Activated T-cell treated with anti-CD3 and anti-CD28 coated beads, Interleukin-2, amount 50 U/mL, for 4 hours (primary cell): ENCODE measurements at regions not wholly inside any gene's neighbourhood (a gene's known extent, or its start where the extent isn't known, plus 50 kb on each side); places are given as distances from the start of the nearest gene placed in this dataset.

Source experiments
- ATAC-seq, 2 donors: fragments of 200-7000 bp; cut with Tn5 transposase; one replicate each; pipeline ENCODE4 v1.10.0; 2021
- DNase-seq: peaks from one replicate; pipeline ENCODE4 v3.0.0-alpha.2; 2020
- H3K27me3 Mint-ChIP-seq: one replicate; pipeline ENCODE4 v1.8.0; 2021; ENCODE audit warnings: low read depth, mixed read lengths
- H3K36me3 Mint-ChIP-seq: one replicate; pipeline ENCODE4 v1.8.0; 2022; ENCODE audit warnings: mixed read lengths; ENCODE audit not compliant: insufficient read depth
- H3K4me1 Mint-ChIP-seq: one replicate; pipeline ENCODE4 v1.8.0; 2021; ENCODE audit warnings: low read depth, mixed read lengths
- H3K4me3 Mint-ChIP-seq: one replicate; pipeline ENCODE4 v1.8.0; 2021; ENCODE audit warnings: mild to moderate bottlenecking, moderate library complexity, mixed read lengths
- H3K9me3 Mint-ChIP-seq: one replicate; pipeline ENCODE4 v1.8.0; 2021; ENCODE audit warnings: mixed read lengths

- Mint-ChIP-seq H3K27me3 (peaks cover 5% of the 10 kb centered on the region), H3K4me3 (no peak overlapping the region), H3K4me1 (no peaks in the 10 kb centered on the region), H3K9me3 (no peaks in the 10 kb centered on the region), H3K36me3 (no peaks in the 10 kb centered on the region)
- ATAC-seq: no peak
- DNase-seq: no peak
These were observed 378.9 kb upstream of the CITED2 start for GRCh38 chr6:139753198-139753861.

DNA sequence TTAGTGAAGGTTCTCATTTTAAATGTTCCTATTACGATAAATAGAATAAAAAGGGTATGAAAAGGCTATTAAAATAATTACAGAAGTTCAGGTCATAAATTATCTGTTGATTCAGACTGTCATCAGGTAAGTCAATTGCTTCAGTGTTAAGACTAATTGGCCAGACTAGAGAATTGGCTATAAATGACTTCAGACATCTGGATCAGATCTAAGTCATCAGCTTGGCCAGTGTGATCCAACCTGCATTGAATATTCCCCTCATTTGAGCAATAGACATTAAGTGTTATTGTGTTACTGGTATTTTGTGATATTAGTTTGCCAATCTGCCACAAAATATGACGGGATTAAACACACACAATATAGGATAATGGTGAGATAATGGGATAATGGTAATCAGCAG is 377.6 kb upstream of the CITED2 start:
- no peaks in the 10 kb centered on the region for H3K36me3 Mint-ChIP-seq
- DNase-seq: no peak
- H3K4me3 Mint-ChIP-seq: no peak overlapping the region
- H3K9me3 Mint-ChIP-seq: no peaks in the 10 kb centered on the region
- no peaks in the 10 kb centered on the region for H3K27me3 Mint-ChIP-seq
- no peak for ATAC-seq
- H3K4me1 Mint-ChIP-seq: no peaks in the 10 kb centered on the region

GRCh38 chr6:139751179-139751578 is 376.7 kb upstream of the CITED2 start:
- no peak for ATAC-seq
- H3K4me3 Mint-ChIP-seq: no peak overlapping the region
- H3K9me3 Mint-ChIP-seq: no peaks in the 10 kb centered on the region
- no peak for DNase-seq
- no peaks in the 10 kb centered on the region for H3K27me3 Mint-ChIP-seq
- no peaks in the 10 kb centered on the region for H3K4me1 Mint-ChIP-seq
- H3K36me3 Mint-ChIP-seq: no peaks in the 10 kb centered on the region

GRCh38 chr6:139748353-139749146 is 374.1 kb upstream of the CITED2 start:
- Mint-ChIP-seq H3K4me1 (no peaks in the 10 kb centered on the region), H3K27me3 (no peaks in the 10 kb centered on the region), H3K9me3 (no peaks in the 10 kb centered on the region), H3K36me3 (no peaks in the 10 kb centered on the region), H3K4me3 (no peak overlapping the region)
- ATAC-seq (no peak), DNase-seq (no peak)

DNA sequence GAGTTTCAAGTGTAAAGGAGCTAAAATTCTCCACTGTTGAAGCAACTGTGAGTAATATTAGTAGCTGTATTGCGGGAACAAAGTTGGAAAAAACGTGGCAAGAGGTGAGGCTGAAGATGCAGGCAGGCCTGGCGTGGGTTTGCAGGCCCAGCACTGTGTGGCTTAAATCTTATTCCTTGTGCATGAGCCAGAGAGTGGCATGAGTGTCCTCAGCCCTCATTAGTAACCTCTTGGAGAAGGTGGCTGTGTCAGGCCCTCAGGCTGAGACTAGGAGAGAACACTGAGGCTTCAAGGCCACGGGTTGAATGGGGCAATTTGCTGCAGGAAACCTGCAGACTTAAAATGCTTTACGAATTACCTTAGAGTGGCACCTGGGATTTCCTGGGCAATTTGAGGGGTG is 372.7 kb upstream of the CITED2 start:
- Mint-ChIP-seq H3K27me3 (no peaks in the 10 kb centered on the region), H3K4me3 (no peak overlapping the region), H3K9me3 (no peaks in the 10 kb centered on the region), H3K36me3 (no peaks in the 10 kb centered on the region), H3K4me1 (no peaks in the 10 kb centered on the region)
- ATAC-seq: no peak
- no peak for DNase-seq

GRCh38 chr6:139744891-139745290 is 370.4 kb upstream of the CITED2 start:
- no peak for ATAC-seq
- no peak for DNase-seq
- Mint-ChIP-seq H3K27me3 (peaks cover 3% of the 10 kb centered on the region), H3K9me3 (no peaks in the 10 kb centered on the region), H3K4me1 (no peaks in the 10 kb centered on the region), H3K4me3 (no peak overlapping the region), H3K36me3 (no peaks in the 10 kb centered on the region)

GRCh38 chr6:139743664-139744437 is 369.4 kb upstream of the CITED2 start:
- no peak for DNase-seq
- no peaks in the 10 kb centered on the region for H3K4me1 Mint-ChIP-seq
- ATAC-seq: no peak
- no peaks in the 10 kb centered on the region for H3K9me3 Mint-ChIP-seq
- no peaks in the 10 kb centered on the region for H3K36me3 Mint-ChIP-seq
- H3K4me3 Mint-ChIP-seq: no peak overlapping the region
- peaks cover 3% of the 10 kb centered on the region for H3K27me3 Mint-ChIP-seq

- H3K9me3 Mint-ChIP-seq: no peaks in the 10 kb centered on the region
- H3K27me3 Mint-ChIP-seq: peaks cover 3% of the 10 kb centered on the region
- no peaks in the 10 kb centered on the region for H3K4me1 Mint-ChIP-seq
- ATAC-seq (no peak), DNase-seq (no peak)
- H3K36me3 Mint-ChIP-seq: no peaks in the 10 kb centered on the region
- no peak overlapping the region for H3K4me3 Mint-ChIP-seq
These were observed 368.2 kb upstream of the CITED2 start for GRCh38 chr6:139742671-139743070.

DNA sequence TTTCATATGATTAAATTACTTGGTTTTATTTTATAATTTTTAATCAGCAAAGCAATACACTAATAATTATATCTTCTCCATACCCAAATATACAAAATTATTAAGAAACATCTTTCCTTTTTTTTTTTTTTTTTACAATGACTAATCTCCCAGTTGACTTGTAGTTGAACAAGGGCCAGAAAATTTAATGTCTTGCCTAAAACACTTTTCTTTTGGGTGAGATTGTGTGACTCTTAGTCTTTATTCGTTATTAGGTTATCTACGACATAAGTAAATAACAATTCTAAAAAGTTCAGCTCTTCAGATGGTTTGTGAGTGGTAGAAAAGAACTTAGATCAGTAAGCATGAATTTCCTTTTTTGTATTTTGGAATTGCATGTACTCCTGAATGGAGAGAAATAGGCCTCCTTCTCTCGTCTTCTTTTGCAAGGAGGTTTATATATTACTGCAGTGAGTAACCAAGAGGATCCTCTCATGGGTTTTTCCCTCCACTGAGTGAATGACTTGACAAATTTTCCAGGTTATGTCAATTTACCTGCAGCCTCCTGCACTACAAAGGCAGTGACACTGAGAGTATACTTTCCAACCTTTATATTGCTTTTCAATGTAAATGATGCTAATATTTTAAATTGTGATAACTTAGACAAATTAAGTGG is 364.5 kb upstream of the CITED2 start:
- H3K27me3 Mint-ChIP-seq: peaks cover 8% of the 10 kb centered on the region
- no peaks in the 10 kb centered on the region for H3K4me1 Mint-ChIP-seq
- DNase-seq (no peak), ATAC-seq (no peak)
- no peaks in the 10 kb centered on the region for H3K36me3 Mint-ChIP-seq
- no peak overlapping the region for H3K4me3 Mint-ChIP-seq
- H3K9me3 Mint-ChIP-seq: no peaks in the 10 kb centered on the region

GRCh38 chr6:139736325-139736906 is 362.0 kb upstream of the CITED2 start:
- H3K27me3 Mint-ChIP-seq: peaks cover 12% of the 10 kb centered on the region
- no peaks in the 10 kb centered on the region for H3K4me1 Mint-ChIP-seq
- DNase-seq: no peak
- no peaks in the 10 kb centered on the region for H3K36me3 Mint-ChIP-seq
- no peak for ATAC-seq
- H3K9me3 Mint-ChIP-seq: no peaks in the 10 kb centered on the region
- no peak overlapping the region for H3K4me3 Mint-ChIP-seq

- DNase-seq: no peak
- H3K9me3 Mint-ChIP-seq: no peaks in the 10 kb centered on the region
These were observed 358.0 kb upstream of the CITED2 start for GRCh38 chr6:139732451-139732850.

DNA sequence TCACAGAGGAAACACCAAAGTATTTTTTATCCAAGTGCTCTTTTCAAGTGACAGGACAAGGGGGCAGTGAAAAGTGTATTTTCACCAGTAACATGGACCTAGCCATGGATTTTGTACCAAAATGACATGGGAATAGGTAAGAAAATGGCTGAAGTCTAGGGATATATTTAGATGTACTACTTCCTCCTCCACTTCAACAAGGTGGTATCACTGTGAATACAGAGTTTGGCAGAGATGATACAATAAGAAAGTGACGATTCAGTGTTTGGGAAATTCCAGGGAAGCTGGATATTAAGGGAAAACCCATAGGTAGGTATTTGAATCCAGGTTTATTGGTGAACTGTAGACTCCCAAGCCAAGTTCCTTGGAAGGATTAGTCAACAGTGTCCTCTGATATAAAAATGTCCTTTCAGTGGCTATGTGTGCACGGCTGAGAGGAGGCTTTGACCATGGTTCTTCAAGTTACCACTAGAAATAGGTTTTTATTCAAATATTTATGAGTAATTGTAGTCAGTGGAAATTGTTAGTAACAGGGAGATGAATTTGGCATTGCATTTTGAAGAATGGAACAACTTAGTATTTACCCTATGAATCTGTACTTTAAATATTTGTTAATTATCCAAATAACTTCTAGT is 356.0 kb upstream of the CITED2 start:
- no peaks in the 10 kb centered on the region for H3K4me1 Mint-ChIP-seq
- no peaks in the 10 kb centered on the region for H3K36me3 Mint-ChIP-seq
- no peak overlapping the region for H3K4me3 Mint-ChIP-seq
- H3K27me3 Mint-ChIP-seq: peaks cover 9% of the 10 kb centered on the region
- ATAC-seq (no peak), DNase-seq (no peak)
- no peaks in the 10 kb centered on the region for H3K9me3 Mint-ChIP-seq

More at GRCh38 chr6:139732451-139732850, 358.0 kb upstream of the CITED2 start:
- Mint-ChIP-seq H3K4me3 (no peak overlapping the region), H3K27me3 (peaks cover 9% of the 10 kb centered on the region), H3K36me3 (no peaks in the 10 kb centered on the region), H3K4me1 (no peaks in the 10 kb centered on the region)
- no peak for ATAC-seq

GRCh38 chr6:139728876-139729427 is 354.5 kb upstream of the CITED2 start:
- ATAC-seq: no peak
- H3K27me3 Mint-ChIP-seq: peaks cover 4% of the 10 kb centered on the region
- no peak for DNase-seq
- H3K4me1 Mint-ChIP-seq: no peaks in the 10 kb centered on the region
- no peak overlapping the region for H3K4me3 Mint-ChIP-seq
- no peaks in the 10 kb centered on the region for H3K9me3 Mint-ChIP-seq
- no peaks in the 10 kb centered on the region for H3K36me3 Mint-ChIP-seq
